Lower lobe of right lung (tissue), 2 donors: ENCODE measurements at regions not wholly inside any gene's neighbourhood (a gene's known extent, or its start where the extent isn't known, plus 50 kb on each side); places are given as distances from the start of the nearest gene placed in this dataset.

Source experiments
- ATAC-seq, 2 donors: fragments of 200-7000 bp; cut with Tn5 transposase; one replicate each; pipeline ENCODE4 v1.9.1; 2020 to 2022; ENCODE audit warnings: mild to moderate bottlenecking in 2 of 2, moderate library complexity in 2 of 2
- DNase-seq: peaks from one replicate; pipeline ENCODE4 v3.0.0-alpha.2; 2020
- H3K27ac ChIP-seq: fragments of 200-600 bp; one replicate; pipeline ENCODE4 v1.8.0; 2022
- H3K27me3 ChIP-seq: fragments of 200-600 bp; one replicate; pipeline ENCODE4 v1.8.0; 2022; ENCODE audit warnings: low read depth
- H3K36me3 ChIP-seq: fragments of 200-600 bp; one replicate; pipeline ENCODE4 v1.8.0; 2022; ENCODE audit warnings: mild to moderate bottlenecking
- H3K4me1 ChIP-seq: fragments of 200-600 bp; one replicate; pipeline ENCODE4 v1.8.0; 2022
- H3K4me3 ChIP-seq: fragments of 200-600 bp; one replicate; pipeline ENCODE4 v1.8.0; 2022; ENCODE audit warnings: mild to moderate bottlenecking
- H3K9me3 ChIP-seq: fragments of 200-600 bp; one replicate; pipeline ENCODE4 v1.8.0; 2022
- CTCF ChIP-seq: fragments of 200-600 bp; IDR thresholded peaks from one replicate; pipeline ENCODE4 v1.8.0; 2022; ENCODE audit warnings: antibody characterized with exemption, mild to moderate bottlenecking
- intact Hi-C: fragments of 100-400 bp; cut with DNase I; formaldehyde crosslinking; loops from one replicate; pipeline ENCODE4 v1.11.0; 2022
- donor health status: DM: no; HTN: yes; CAD: no; lungs with severe emphysema.

GRCh38 chr2:11102466-11102865, 52.8 kb upstream of the SLC66A3 start:
- TF ChIP-seq CTCF = no peak
- no peaks in the 10 kb centered on the region for H3K9me3 ChIP-seq
- no peak overlapping the region for H3K4me3 ChIP-seq
- no peaks in the 10 kb centered on the region for H3K27me3 ChIP-seq
- intact Hi-C loops = no loop called here
- H3K36me3 ChIP-seq = no peaks in the 10 kb centered on the region
- DNase-seq (no peak), ATAC-seq (no peak)
- no peaks in the 10 kb centered on the region for H3K4me1 ChIP-seq
- no peak overlapping the region for H3K27ac ChIP-seq

GRCh38 chr2:11102956-11103860, 52.1 kb upstream of the SLC66A3 start:
- Histone ChIP-seq H3K27me3 (no peaks in the 10 kb centered on the region), H3K36me3 (no peaks in the 10 kb centered on the region), H3K4me1 (no peaks in the 10 kb centered on the region), H3K9me3 (no peaks in the 10 kb centered on the region), H3K4me3 (no peak overlapping the region), H3K27ac (no peak overlapping the region)
- ATAC-seq = no peak
- DNase-seq = no peak
- intact Hi-C loops = no loop called here
- TF ChIP-seq CTCF = no peak

- no peak for TF ChIP-seq CTCF
- no peak for DNase-seq
- H3K27me3 ChIP-seq = no peaks in the 10 kb centered on the region
- no peak for ATAC-seq
- H3K4me3 ChIP-seq = no peak overlapping the region
- H3K9me3 ChIP-seq = no peaks in the 10 kb centered on the region
- intact Hi-C loops = no loop called here
- no peak overlapping the region for H3K27ac ChIP-seq
- H3K4me1 ChIP-seq = no peaks in the 10 kb centered on the region
- H3K36me3 ChIP-seq = no peaks in the 10 kb centered on the region
These were observed 51.1 kb upstream of the SLC66A3 start for GRCh38 chr2:11103984-11104793.

- H3K27ac ChIP-seq = no peak overlapping the region
- H3K4me3 ChIP-seq = no peak overlapping the region
- H3K4me1 ChIP-seq = no peaks in the 10 kb centered on the region
- no peak for TF ChIP-seq CTCF
- intact Hi-C loops = no loop called here
- peak in 1 of 2 donors; percentile 31 for ATAC-seq
- H3K36me3 ChIP-seq = no peaks in the 10 kb centered on the region
- DNase-seq = no peak
- H3K27me3 ChIP-seq = no peaks in the 10 kb centered on the region
- no peaks in the 10 kb centered on the region for H3K9me3 ChIP-seq
These were observed 50.2 kb upstream of the SLC66A3 start for GRCh38 chr2:11104794-11105660.
